ENCODE measurements at regions not wholly inside any gene's neighbourhood (a gene's known extent, or its start where the extent isn't known, plus 50 kb on each side); places are given as distances from the start of the nearest gene placed in this dataset.

DNA sequence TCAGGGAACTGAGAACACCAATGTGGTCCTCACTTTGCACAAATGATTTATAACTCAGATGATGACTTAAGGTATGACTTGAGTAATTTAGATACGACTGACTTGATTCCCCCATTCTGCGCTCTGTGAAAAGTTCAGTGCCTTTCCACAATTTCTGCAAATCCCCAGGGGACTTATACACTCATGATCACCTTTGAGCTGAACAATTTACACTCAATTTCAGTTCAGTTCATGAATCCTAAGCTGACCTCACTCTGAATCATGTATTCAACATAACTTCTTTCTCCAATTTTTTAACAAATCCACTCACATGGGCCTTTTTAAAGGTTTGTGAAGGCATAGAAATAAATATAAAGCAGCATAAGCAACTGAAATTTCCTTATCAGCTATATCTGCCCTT, 274.2 kb downstream of the FAM76B start:
- H3K27ac ChIP-seq, result no peak overlapping the region

DNA sequence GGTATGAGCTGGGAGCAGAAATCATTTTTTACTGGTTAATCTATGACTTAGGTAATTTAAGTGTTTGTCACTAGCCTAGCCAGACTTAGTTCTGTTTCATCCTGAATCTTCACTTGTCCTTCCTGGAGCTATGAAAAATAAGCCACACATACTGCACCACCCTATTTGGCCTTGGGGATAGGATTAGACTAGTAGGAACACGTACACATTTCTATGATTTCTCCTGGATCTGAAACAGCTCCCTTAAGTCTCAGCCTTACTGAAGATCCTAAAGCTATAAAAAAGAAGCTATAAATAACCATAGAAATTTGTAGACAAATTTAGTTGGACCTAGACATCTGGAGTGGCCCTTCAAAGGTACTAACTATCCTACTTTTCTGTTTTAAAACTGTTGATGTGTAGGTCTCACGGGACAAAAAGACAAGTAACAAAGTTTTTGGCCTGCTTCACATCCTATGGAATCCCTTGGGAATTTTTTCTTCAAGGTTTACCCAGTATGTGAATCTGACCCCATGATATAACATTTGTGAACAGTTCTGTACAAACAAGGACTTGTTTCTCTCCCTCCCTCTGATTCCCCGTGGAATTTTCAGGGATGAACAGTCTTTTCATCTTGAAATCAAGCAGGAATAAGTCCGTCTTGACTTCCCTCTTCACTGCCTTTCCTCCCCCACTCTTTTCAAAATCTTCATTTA, 275.0 kb downstream of the FAM76B start:
- H3K4me1 ChIP-seq, result no peaks in the 10 kb centered on the region
- H3K36me3 ChIP-seq, result no peaks in the 10 kb centered on the region
- TF ChIP-seq POLR2A (IDR thresholded peaks at IDR 0.05) (no peak), CTCF (IDR thresholded peaks at IDR 0.05) (no peak)
- H3K9me3 ChIP-seq, result no peaks in the 10 kb centered on the region
- no peak overlapping the region for H3K27ac ChIP-seq
- no peaks in the 10 kb centered on the region for H3K27me3 ChIP-seq
- DNase-seq, result no peak
- no peak overlapping the region for H3K4me3 ChIP-seq

More for the DNA sequence above, 274.2 kb downstream of the FAM76B start:
- Histone ChIP-seq H3K4me1 (no peaks in the 10 kb centered on the region), H3K27me3 (no peaks in the 10 kb centered on the region), H3K36me3 (no peaks in the 10 kb centered on the region), H3K4me3 (no peak overlapping the region), H3K9me3 (no peaks in the 10 kb centered on the region)
- DNase-seq, result no peak
- TF ChIP-seq CTCF (IDR thresholded peaks at IDR 0.05) (no peak), POLR2A (IDR thresholded peaks at IDR 0.05) (no peak)

DNA sequence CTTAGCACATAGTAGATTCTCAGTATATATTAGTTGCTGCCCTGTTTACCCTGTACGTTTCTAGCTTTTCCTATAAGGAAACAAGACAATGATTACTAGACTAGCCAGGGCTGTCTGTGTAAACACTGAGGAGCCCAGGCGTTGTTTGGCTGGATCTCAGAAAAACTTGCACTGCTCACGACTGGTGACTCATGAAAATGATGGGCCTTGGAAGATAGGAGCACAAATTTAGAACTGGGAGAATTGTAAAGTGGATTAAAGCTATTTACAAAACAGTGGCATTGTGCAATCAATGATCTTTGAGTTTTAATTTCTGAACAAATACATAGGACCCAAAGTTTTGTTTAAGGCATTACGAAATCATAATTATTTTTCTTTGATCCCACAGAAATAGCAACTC, 276.9 kb downstream of the FAM76B start:
- Histone ChIP-seq H3K4me3 (no peak overlapping the region), H3K36me3 (no peaks in the 10 kb centered on the region), H3K9me3 (no peaks in the 10 kb centered on the region), H3K4me1 (no peaks in the 10 kb centered on the region), H3K27me3 (no peaks in the 10 kb centered on the region), H3K27ac (peak overlapping the region in 2 of 4 donors; percentile 31 to 67)
- peak in 1 of 3 donors; percentile 59 for DNase-seq
- TF ChIP-seq POLR2A (IDR thresholded peaks at IDR 0.05) (no peak), CTCF (IDR thresholded peaks at IDR 0.05) (no peak)

GRCh38 chr11:95512177-95512576, 277.4 kb downstream of the FAM76B start:
- Histone ChIP-seq H3K27me3 (no peaks in the 10 kb centered on the region), H3K4me3 (no peak overlapping the region), H3K9me3 (no peaks in the 10 kb centered on the region), H3K27ac (peak overlapping the region in 2 of 4 donors; percentile 31 to 67), H3K36me3 (no peaks in the 10 kb centered on the region), H3K4me1 (no peaks in the 10 kb centered on the region)
- TF ChIP-seq POLR2A (IDR thresholded peaks at IDR 0.05) (no peak), CTCF (IDR thresholded peaks at IDR 0.05) (no peak)
- no peak for DNase-seq

GRCh38 chr11:95508219-95508890, 277.4 kb upstream of the SESN3 start:
- DNase-seq, result no peak
- no peaks in the 10 kb centered on the region for H3K27me3 ChIP-seq
- H3K4me3 ChIP-seq, result no peak overlapping the region
- H3K4me1 ChIP-seq, result no peaks in the 10 kb centered on the region
- H3K9me3 ChIP-seq, result no peaks in the 10 kb centered on the region
- no peak overlapping the region for H3K27ac ChIP-seq
- no peaks in the 10 kb centered on the region for H3K36me3 ChIP-seq
- TF ChIP-seq CTCF (IDR thresholded peaks at IDR 0.05) (no peak), POLR2A (IDR thresholded peaks at IDR 0.05) (no peak)

Measured in Peyer's patch (tissue), 4 donors.